ENCODE measurements at regions not wholly inside any gene's neighbourhood (a gene's known extent, or its start where the extent isn't known, plus 50 kb on each side); places are given as distances from the start of the nearest gene placed in this dataset.

- DNase-seq (ENCODE audit: low read depth) (no peak), FAIRE-seq (no peak)
- Histone ChIP-seq H3K9me3 (ENCODE audit: insufficient read depth, low read depth, low read length) (peaks cover 8% of the 10 kb centered on the region), H3K36me3 (ENCODE audit: insufficient read depth, low read length) (no peaks in the 10 kb centered on the region), H3K4me3 (ENCODE audit: insufficient read depth, low read depth, low read length) (no peak overlapping the region), H4K20me1 (ENCODE audit: insufficient read depth, low read length) (no peaks in the 10 kb centered on the region), H3K79me2 (ENCODE audit: insufficient read depth, low read length) (no peaks in the 10 kb centered on the region), H3K9ac (ENCODE audit: low read length) (no peak overlapping the region), H3K27me3 (ENCODE audit: insufficient read depth, low read length) (no peaks in the 10 kb centered on the region), H3K4me1 (ENCODE audit: insufficient read depth, low read length) (no peaks in the 10 kb centered on the region), H3K4me2 (ENCODE audit: low read length) (no peak overlapping the region), H2AFZ (ENCODE audit: low read depth, low read length) (no peak overlapping the region), H3K27ac (ENCODE audit: low read depth, low read length) (no peak overlapping the region)
- no peaks in the 10 kb centered on the region for H3K27me3 Mint-ChIP-seq (ENCODE audit: low read depth, unreplicated experiment)
- H3K27ac Mint-ChIP-seq (ENCODE audit: unreplicated experiment): no peak overlapping the region
- H3K4me3 Mint-ChIP-seq (ENCODE audit: unreplicated experiment): no peak overlapping the region
- H3K4me1 Mint-ChIP-seq (ENCODE audit: low read depth, unreplicated experiment): peaks cover 4% of the 10 kb centered on the region
- no peaks in the 10 kb centered on the region for H3K9me3 Mint-ChIP-seq (ENCODE audit: unreplicated experiment)
- TF ChIP-seq EZH2 (IDR thresholded peaks at IDR 0.05; ENCODE audit: insufficient read depth, low read length) (no peak), CTCF (IDR thresholded peaks at IDR 0.05; ENCODE audit: insufficient read depth, low read depth, low read length) (no peak)
- H3K36me3 Mint-ChIP-seq (ENCODE audit: low read depth, unreplicated experiment): no peaks in the 10 kb centered on the region
Observed at GRCh38 chr4:181018472-181018871, 1224.7 kb upstream of the TENM3 start.

- no peak overlapping the region for H3K4me3 ChIP-seq (ENCODE audit: insufficient read depth, low read depth, low read length)
- DNase-seq (ENCODE audit: low read depth) (no peak), FAIRE-seq (no peak)
- H3K4me2 ChIP-seq (ENCODE audit: low read length): no peak overlapping the region
- TF ChIP-seq CTCF (IDR thresholded peaks at IDR 0.05; ENCODE audit: insufficient read depth, low read depth, low read length): no peak
- no peak for TF ChIP-seq EZH2 (IDR thresholded peaks at IDR 0.05; ENCODE audit: insufficient read depth, low read length)
- peaks cover 7% of the 10 kb centered on the region for H3K9me3 ChIP-seq (ENCODE audit: insufficient read depth, low read depth, low read length)
- no peaks in the 10 kb centered on the region for H3K4me1 ChIP-seq (ENCODE audit: insufficient read depth, low read length)
- no peak overlapping the region for H3K9ac ChIP-seq (ENCODE audit: low read length)
- H3K27ac Mint-ChIP-seq (ENCODE audit: unreplicated experiment): no peak overlapping the region
- H3K27me3 ChIP-seq (ENCODE audit: insufficient read depth, low read length): no peaks in the 10 kb centered on the region
- H4K20me1 ChIP-seq (ENCODE audit: insufficient read depth, low read length): no peaks in the 10 kb centered on the region
- no peaks in the 10 kb centered on the region for H3K9me3 Mint-ChIP-seq (ENCODE audit: unreplicated experiment)
- H3K27me3 Mint-ChIP-seq (ENCODE audit: low read depth, unreplicated experiment): no peaks in the 10 kb centered on the region
- no peaks in the 10 kb centered on the region for H3K36me3 ChIP-seq (ENCODE audit: insufficient read depth, low read length)
- H2AFZ ChIP-seq (ENCODE audit: low read depth, low read length): no peak overlapping the region
- no peak overlapping the region for H3K27ac ChIP-seq (ENCODE audit: low read depth, low read length)
- H3K4me1 Mint-ChIP-seq (ENCODE audit: low read depth, unreplicated experiment): peaks cover 4% of the 10 kb centered on the region
- H3K79me2 ChIP-seq (ENCODE audit: insufficient read depth, low read length): no peaks in the 10 kb centered on the region
- no peak overlapping the region for H3K4me3 Mint-ChIP-seq (ENCODE audit: unreplicated experiment)
- no peaks in the 10 kb centered on the region for H3K36me3 Mint-ChIP-seq (ENCODE audit: low read depth, unreplicated experiment)
Observed at GRCh38 chr4:181018913-181019312, 1224.3 kb upstream of the TENM3 start.

- FAIRE-seq: no peak
- H3K36me3 ChIP-seq (ENCODE audit: insufficient read depth, low read length): no peaks in the 10 kb centered on the region
- H3K9ac ChIP-seq (ENCODE audit: low read length): no peak overlapping the region
- no peaks in the 10 kb centered on the region for H3K9me3 ChIP-seq (ENCODE audit: insufficient read depth, low read depth, low read length)
- H3K27me3 ChIP-seq (ENCODE audit: insufficient read depth, low read length): no peaks in the 10 kb centered on the region
- TF ChIP-seq EZH2 (IDR thresholded peaks at IDR 0.05; ENCODE audit: insufficient read depth, low read length) (no peak), CTCF (IDR thresholded peaks at IDR 0.05; ENCODE audit: insufficient read depth, low read depth, low read length) (no peak)
- H3K79me2 ChIP-seq (ENCODE audit: insufficient read depth, low read length): no peaks in the 10 kb centered on the region
- H4K20me1 ChIP-seq (ENCODE audit: insufficient read depth, low read length): no peaks in the 10 kb centered on the region
- Mint-ChIP-seq H3K36me3 (ENCODE audit: low read depth, unreplicated experiment) (no peaks in the 10 kb centered on the region), H3K27ac (ENCODE audit: unreplicated experiment) (no peak overlapping the region), H3K4me1 (ENCODE audit: low read depth, unreplicated experiment) (peaks cover 4% of the 10 kb centered on the region), H3K4me3 (ENCODE audit: unreplicated experiment) (no peak overlapping the region), H3K9me3 (ENCODE audit: unreplicated experiment) (no peaks in the 10 kb centered on the region), H3K27me3 (ENCODE audit: low read depth, unreplicated experiment) (no peaks in the 10 kb centered on the region)
- H3K4me3 ChIP-seq (ENCODE audit: insufficient read depth, low read depth, low read length): no peak overlapping the region
- no peak overlapping the region for H2AFZ ChIP-seq (ENCODE audit: low read depth, low read length)
- no peaks in the 10 kb centered on the region for H3K4me1 ChIP-seq (ENCODE audit: insufficient read depth, low read length)
- H3K27ac ChIP-seq (ENCODE audit: low read depth, low read length): no peak overlapping the region
- no peak overlapping the region for H3K4me2 ChIP-seq (ENCODE audit: low read length)
- no peak for DNase-seq (ENCODE audit: low read depth)
Observed at GRCh38 chr4:181020456-181020855, 1222.7 kb upstream of the TENM3 start.
